WTC11 (cell line): ENCODE measurements at regions not wholly inside any gene's neighbourhood (a gene's known extent, or its start where the extent isn't known, plus 50 kb on each side); places are given as distances from the start of the nearest gene placed in this dataset.
A peak's percentile ranks its signal among the peaks of the same experiment; 100 is the strongest.

Experiments used
- ATAC-seq: fragments of 200-7000 bp; cut with Tn5 transposase; 2 replicates; pipeline ENCODE4 v1.10.0; 2021; ENCODE audit warnings: mild to moderate bottlenecking, moderate library complexity
- CTCF ChIA-PET: fragments of 300-600 bp; sonication (Branson Sonifier 250); formaldehyde crosslinking; loops from one replicate; lab custom pipeline; 2021; ENCODE audit warnings: antibody characterized with exemption; lab: Charles Lee
- POLR2A ChIA-PET: fragments of 350-600 bp; sonication (Branson Sonifier 250); formaldehyde crosslinking; loops from one replicate; lab custom pipeline; 2021; ENCODE audit warnings: antibody characterized with exemption; lab: Charles Lee
- DNase-seq: peaks from one replicate; pipeline ENCODE4 v3.0.0; 2021; ENCODE audit warnings: low spot score
- H3K27ac Mint-ChIP-seq: 2 replicates; pipeline ENCODE4 v1.8.0; 2021; ENCODE audit warnings: mixed read lengths
- H3K27me3 Mint-ChIP-seq: 2 replicates; pipeline ENCODE4 v1.8.0; 2021; ENCODE audit warnings: low read depth, mild to moderate bottlenecking, moderate library complexity, mixed read lengths
- H3K36me3 Mint-ChIP-seq: 2 replicates; pipeline ENCODE4 v1.8.0; 2021; ENCODE audit warnings: mixed read lengths
- H3K4me1 Mint-ChIP-seq: 2 replicates; pipeline ENCODE4 v1.8.0; 2022; ENCODE audit warnings: mixed read lengths
- H3K4me3 Mint-ChIP-seq: 2 replicates; pipeline ENCODE4 v1.8.0; 2021; ENCODE audit warnings: mild to moderate bottlenecking, moderate library complexity, mixed read lengths
- H3K9me3 Mint-ChIP-seq: 2 replicates; pipeline ENCODE4 v1.8.0; 2021; ENCODE audit warnings: mixed read lengths
- CREB1 ChIP-seq: sonication (generic); formaldehyde crosslinking; IDR thresholded peaks from 2 replicates; pipeline ENCODE4 v1.8.0; 2023; ENCODE audit warnings: mild to moderate bottlenecking, missing genetic modification reagents
- E2F1 ChIP-seq: sonication (generic); formaldehyde crosslinking; IDR thresholded peaks from 2 replicates; pipeline ENCODE4 v1.8.0; 2022; ENCODE audit warnings: mild to moderate bottlenecking, missing genetic modification reagents
- ELF4 ChIP-seq: sonication (generic); formaldehyde crosslinking; IDR thresholded peaks from 2 replicates; pipeline ENCODE4 v1.8.1; 2022; ENCODE audit warnings: low read depth, mild to moderate bottlenecking, moderate library complexity, missing genetic modification reagents
- GTF2I ChIP-seq: fragments of 250-450 bp; sonication (Bioruptor Pico); conservative IDR thresholded peaks from 2 replicates; pipeline ENCODE4 v1.4.0; 2021; ENCODE audit warnings: mild to moderate bottlenecking
- HMGA2 ChIP-seq: fragments of 250-450 bp; sonication (Bioruptor Pico); IDR thresholded peaks from 2 replicates; pipeline ENCODE4 v1.4.0; 2021; ENCODE audit warnings: mild to moderate bottlenecking, moderate library complexity
- JUN ChIP-seq: sonication (generic); formaldehyde crosslinking; IDR thresholded peaks from 2 replicates; pipeline ENCODE4 v1.8.0; 2023; ENCODE audit warnings: mild to moderate bottlenecking, missing genetic modification reagents
- MXD4 ChIP-seq: fragments of 250-450 bp; sonication (Bioruptor Pico); IDR thresholded peaks from 2 replicates; pipeline ENCODE4 v1.8.0; 2021; ENCODE audit warnings: mild to moderate bottlenecking, moderate library complexity, borderline replicate concordance
- MYBL2 ChIP-seq: sonication (generic); formaldehyde crosslinking; IDR thresholded peaks from 2 replicates; pipeline ENCODE4 v1.8.1; 2023; ENCODE audit warnings: mild to moderate bottlenecking, moderate library complexity, missing genetic modification reagents
- NFE2L1 ChIP-seq: sonication (generic); formaldehyde crosslinking; IDR thresholded peaks from 2 replicates; pipeline ENCODE4 v1.8.1; 2023; ENCODE audit warnings: missing genetic modification reagents
- NR2C2 ChIP-seq: sonication (generic); formaldehyde crosslinking; IDR thresholded peaks from 2 replicates; pipeline ENCODE4 v1.8.0; 2022; ENCODE audit warnings: mild to moderate bottlenecking, missing genetic modification reagents
- RORB ChIP-seq: fragments of 250-450 bp; sonication (Bioruptor Pico); IDR thresholded peaks from 2 replicates; pipeline ENCODE4 v1.9.0; 2021; ENCODE audit warnings: mild to moderate bottlenecking
- ZMAT4 ChIP-seq: fragments of 250-450 bp; sonication (Bioruptor Pico); IDR thresholded peaks from 2 replicates; pipeline ENCODE4 v1.9.0; 2021; ENCODE audit warnings: mild to moderate bottlenecking
- ZNF121 ChIP-seq: sonication (generic); formaldehyde crosslinking; IDR thresholded peaks from 2 replicates; pipeline ENCODE4 v1.8.0; 2023; ENCODE audit warnings: missing genetic modification reagents
- ZNF232 ChIP-seq: sonication (generic); formaldehyde crosslinking; IDR thresholded peaks from 2 replicates; pipeline ENCODE4 v1.8.0; 2022; ENCODE audit warnings: mild to moderate bottlenecking, missing genetic modification reagents
- ZNF317 ChIP-seq: sonication (generic); formaldehyde crosslinking; IDR thresholded peaks from 2 replicates; pipeline ENCODE4 v1.8.1; 2023; ENCODE audit warnings: low read depth, mild to moderate bottlenecking, moderate library complexity, missing genetic modification reagents, borderline replicate concordance
- ZNF423 ChIP-seq: fragments of 250-450 bp; sonication (Bioruptor Pico); IDR thresholded peaks from 2 replicates; pipeline ENCODE4 v2.1.2; 2022; ENCODE audit warnings: mild to moderate bottlenecking, moderate library complexity
- ZNF671 ChIP-seq: fragments of 250-450 bp; sonication (Bioruptor Pico); IDR thresholded peaks from 2 replicates; pipeline ENCODE4 v1.8.0; 2021; ENCODE audit warnings: mild to moderate bottlenecking
- TF ChIP-seq, protein P1 (sequence below): sonication (generic); formaldehyde crosslinking; IDR thresholded peaks from 2 replicates; pipeline ENCODE4 v1.8.0; 2023; ENCODE audit warnings: mild to moderate bottlenecking, missing genetic modification reagents
- TF ChIP-seq, protein P2 (sequence below): fragments of 250-450 bp; sonication (Bioruptor Pico); IDR thresholded peaks from 2 replicates; pipeline ENCODE4 v1.9.0; 2021; ENCODE audit warnings: mild to moderate bottlenecking
- TF ChIP-seq, protein P3 (sequence below): fragments of 250-450 bp; sonication (Bioruptor Pico); IDR thresholded peaks from 2 replicates; pipeline ENCODE4 v2.1.2; 2022; ENCODE audit warnings: mild to moderate bottlenecking, moderate library complexity
- TF ChIP-seq, protein P4 (sequence below): sonication (generic); formaldehyde crosslinking; IDR thresholded peaks from 2 replicates; pipeline ENCODE4 v1.8.1; 2022; ENCODE audit warnings: mild to moderate bottlenecking, moderate library complexity, missing genetic modification reagents

DNA sequence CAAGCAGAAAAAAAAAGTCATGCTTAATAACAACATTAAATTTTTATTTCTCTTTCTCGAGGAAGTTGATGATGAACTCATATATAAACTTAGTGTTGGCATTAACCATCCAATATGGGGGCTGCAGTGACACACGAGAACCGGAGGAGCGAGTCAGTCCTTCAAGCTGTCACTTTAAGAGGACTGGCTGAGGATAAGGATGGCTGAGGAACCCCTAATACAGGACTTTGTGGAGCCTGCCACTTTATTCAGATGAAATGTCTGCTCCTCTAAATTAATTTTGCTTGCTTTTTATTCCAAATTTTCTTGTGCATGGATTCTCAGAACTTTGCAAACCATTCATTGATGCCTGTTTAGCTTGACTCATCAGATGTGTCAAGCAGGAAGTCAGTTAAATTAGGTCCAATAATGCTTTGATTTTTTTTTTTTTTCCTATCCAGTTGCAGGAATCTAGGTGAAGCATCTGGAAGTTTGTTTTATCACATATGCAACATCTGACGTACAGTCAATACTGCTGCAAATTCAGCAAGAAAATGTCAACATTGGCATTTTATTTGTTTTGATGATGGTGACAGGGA is 144.2 kb upstream of the COL5A1 start (continued):
- TF ChIP-seq NFE2L1 (CRISPR knock-in tag) = no peak
- TF ChIP-seq ZNF232 (CRISPR knock-in tag) = no peak
- no peak for TF ChIP-seq ZNF423 (CRISPR knock-in tag)
- TF ChIP-seq ZNF121 (CRISPR knock-in tag) = no peak
- no peak for TF ChIP-seq ZNF671 (CRISPR knock-in tag)
- TF ChIP-seq NR2C2 (CRISPR knock-in tag) = no peak
- no peak for TF ChIP-seq GTF2I (CRISPR knock-in tag)
- TF ChIP-seq, protein P1, sequence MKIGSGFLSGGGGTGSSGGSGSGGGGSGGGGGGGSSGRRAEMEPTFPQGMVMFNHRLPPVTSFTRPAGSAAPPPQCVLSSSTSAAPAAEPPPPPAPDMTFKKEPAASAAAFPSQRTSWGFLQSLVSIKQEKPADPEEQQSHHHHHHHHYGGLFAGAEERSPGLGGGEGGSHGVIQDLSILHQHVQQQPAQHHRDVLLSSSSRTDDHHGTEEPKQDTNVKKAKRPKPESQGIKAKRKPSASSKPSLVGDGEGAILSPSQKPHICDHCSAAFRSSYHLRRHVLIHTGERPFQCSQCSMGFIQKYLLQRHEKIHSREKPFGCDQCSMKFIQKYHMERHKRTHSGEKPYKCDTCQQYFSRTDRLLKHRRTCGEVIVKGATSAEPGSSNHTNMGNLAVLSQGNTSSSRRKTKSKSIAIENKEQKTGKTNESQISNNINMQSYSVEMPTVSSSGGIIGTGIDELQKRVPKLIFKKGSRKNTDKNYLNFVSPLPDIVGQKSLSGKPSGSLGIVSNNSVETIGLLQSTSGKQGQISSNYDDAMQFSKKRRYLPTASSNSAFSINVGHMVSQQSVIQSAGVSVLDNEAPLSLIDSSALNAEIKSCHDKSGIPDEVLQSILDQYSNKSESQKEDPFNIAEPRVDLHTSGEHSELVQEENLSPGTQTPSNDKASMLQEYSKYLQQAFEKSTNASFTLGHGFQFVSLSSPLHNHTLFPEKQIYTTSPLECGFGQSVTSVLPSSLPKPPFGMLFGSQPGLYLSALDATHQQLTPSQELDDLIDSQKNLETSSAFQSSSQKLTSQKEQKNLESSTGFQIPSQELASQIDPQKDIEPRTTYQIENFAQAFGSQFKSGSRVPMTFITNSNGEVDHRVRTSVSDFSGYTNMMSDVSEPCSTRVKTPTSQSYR = no peak
- TF ChIP-seq ZMAT4 (CRISPR knock-in tag) = no peak

DNA sequence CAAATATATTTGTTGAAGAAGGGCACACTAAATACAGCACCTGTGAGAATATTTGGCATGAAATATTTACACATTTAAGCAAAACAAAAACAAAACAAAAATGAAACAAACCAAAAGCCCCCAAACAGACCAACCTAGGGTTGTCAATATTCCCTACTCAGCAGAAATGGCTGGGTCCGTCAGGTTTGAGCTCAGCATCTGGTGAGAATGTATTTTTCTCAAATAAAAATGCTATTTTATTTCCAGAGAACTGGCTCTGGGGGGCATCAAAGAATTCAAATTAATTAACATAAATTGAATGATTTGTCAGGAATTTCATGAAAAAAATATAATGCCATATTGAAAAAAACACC is 142.8 kb upstream of the COL5A1 start:
- Mint-ChIP-seq H3K36me3 (no peaks in the 10 kb centered on the region), H3K4me1 (no peaks in the 10 kb centered on the region; the same call in 1 of the 2 replicates), H3K9me3 (no peaks in the 10 kb centered on the region), H3K27me3 (peaks cover 18% of the 10 kb centered on the region), H3K27ac (no peak overlapping the region), H3K4me3 (no peak overlapping the region)
- no peak for TF ChIP-seq ZNF317 (CRISPR knock-in tag)
- TF ChIP-seq MYBL2 = no peak
- TF ChIP-seq, protein P2, sequence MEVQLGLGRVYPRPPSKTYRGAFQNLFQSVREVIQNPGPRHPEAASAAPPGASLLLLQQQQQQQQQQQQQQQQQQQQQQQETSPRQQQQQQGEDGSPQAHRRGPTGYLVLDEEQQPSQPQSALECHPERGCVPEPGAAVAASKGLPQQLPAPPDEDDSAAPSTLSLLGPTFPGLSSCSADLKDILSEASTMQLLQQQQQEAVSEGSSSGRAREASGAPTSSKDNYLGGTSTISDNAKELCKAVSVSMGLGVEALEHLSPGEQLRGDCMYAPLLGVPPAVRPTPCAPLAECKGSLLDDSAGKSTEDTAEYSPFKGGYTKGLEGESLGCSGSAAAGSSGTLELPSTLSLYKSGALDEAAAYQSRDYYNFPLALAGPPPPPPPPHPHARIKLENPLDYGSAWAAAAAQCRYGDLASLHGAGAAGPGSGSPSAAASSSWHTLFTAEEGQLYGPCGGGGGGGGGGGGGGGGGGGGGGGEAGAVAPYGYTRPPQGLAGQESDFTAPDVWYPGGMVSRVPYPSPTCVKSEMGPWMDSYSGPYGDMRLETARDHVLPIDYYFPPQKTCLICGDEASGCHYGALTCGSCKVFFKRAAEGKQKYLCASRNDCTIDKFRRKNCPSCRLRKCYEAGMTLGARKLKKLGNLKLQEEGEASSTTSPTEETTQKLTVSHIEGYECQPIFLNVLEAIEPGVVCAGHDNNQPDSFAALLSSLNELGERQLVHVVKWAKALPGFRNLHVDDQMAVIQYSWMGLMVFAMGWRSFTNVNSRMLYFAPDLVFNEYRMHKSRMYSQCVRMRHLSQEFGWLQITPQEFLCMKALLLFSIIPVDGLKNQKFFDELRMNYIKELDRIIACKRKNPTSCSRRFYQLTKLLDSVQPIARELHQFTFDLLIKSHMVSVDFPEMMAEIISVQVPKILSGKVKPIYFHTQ (CRISPR knock-in tag) = no peak
- TF ChIP-seq JUN (CRISPR knock-in tag) = no peak
- no peak for TF ChIP-seq ELF4 (CRISPR knock-in tag)
- ChIA-PET POLR2A (no interaction called here), CTCF (no interaction called here)
- ATAC-seq (no peak), DNase-seq (no peak)

DNA sequence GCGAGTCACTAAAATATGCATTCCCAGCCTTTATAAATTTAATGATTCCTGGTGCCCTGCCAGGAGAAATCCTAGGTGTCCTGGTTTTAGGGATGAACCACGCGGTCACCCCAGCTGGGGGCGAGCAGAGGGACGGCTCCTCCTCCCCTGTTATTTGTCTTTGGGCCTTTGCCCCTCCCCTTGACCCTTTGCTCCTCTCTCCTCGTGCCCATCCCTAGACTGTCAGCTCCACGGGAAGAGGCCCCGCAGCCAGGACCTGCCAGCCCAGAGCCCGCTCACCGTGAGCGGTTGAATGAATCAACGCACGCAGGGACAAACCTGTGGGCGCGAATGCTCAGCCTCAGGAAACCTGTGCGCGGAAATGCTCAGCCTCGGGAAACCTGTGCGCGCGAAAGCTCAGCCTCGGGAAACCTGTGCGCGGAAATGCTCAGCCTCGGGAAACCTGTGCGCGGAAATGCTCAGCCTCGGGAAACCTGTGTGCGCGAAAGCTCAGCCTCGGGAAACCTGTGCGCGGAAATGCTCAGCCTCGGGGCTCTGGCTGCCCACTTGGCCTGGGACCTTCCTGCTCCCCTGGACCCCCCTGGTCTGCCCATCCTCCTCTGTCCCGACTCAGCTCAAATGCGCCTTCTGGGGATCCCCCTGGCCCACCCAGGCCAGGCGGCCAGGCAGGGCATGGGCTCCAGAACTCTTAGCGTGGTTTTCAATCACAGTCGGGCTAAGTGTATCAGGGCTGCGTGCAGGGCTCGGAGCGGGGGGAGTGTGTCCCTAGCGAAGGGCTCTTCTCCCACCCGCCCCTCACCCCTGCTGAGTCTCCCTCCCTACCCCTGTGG is 140.5 kb upstream of the COL5A1 start:
- POLR2A ChIA-PET = no interaction called here
- CTCF ChIA-PET = interaction anchor here (0.7 to 3.0 kb wide), 5 partner anchors 9 to 277 kb away, joined by 3 to 12 read pairs (median 4); no protein-coding TSS in a partner anchor
- no peak for ATAC-seq
- H3K27ac Mint-ChIP-seq = no peak overlapping the region
- no peak for DNase-seq
- no peaks in the 10 kb centered on the region for H3K9me3 Mint-ChIP-seq
- TF ChIP-seq MXD4 (CRISPR knock-in tag) (no peak), HMGA2 (no peak), RORB (no peak), CREB1 (no peak), E2F1 (CRISPR knock-in tag) (no peak)
- TF ChIP-seq, protein P3, sequence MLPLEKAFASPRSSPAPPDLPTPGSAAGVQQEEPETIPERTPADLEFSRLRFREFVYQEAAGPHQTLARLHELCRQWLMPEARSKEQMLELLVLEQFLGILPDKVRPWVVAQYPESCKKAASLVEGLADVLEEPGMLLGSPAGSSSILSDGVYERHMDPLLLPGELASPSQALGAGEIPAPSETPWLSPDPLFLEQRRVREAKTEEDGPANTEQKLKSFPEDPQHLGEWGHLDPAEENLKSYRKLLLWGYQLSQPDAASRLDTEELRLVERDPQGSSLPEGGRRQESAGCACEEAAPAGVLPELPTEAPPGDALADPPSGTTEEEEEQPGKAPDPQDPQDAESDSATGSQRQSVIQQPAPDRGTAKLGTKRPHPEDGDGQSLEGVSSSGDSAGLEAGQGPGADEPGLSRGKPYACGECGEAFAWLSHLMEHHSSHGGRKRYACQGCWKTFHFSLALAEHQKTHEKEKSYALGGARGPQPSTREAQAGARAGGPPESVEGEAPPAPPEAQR (CRISPR knock-in tag) = no peak
- TF ChIP-seq, protein P4, sequence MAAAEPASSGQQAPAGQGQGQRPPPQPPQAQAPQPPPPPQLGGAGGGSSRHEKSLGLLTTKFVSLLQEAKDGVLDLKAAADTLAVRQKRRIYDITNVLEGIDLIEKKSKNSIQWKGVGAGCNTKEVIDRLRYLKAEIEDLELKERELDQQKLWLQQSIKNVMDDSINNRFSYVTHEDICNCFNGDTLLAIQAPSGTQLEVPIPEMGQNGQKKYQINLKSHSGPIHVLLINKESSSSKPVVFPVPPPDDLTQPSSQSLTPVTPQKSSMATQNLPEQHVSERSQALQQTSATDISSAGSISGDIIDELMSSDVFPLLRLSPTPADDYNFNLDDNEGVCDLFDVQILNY (CRISPR knock-in tag) = no peak
- TF ChIP-seq, all 79 proteins: peak for 0
- Mint-ChIP-seq H3K27me3 (peaks cover 18% of the 10 kb centered on the region), H3K36me3 (no peaks in the 10 kb centered on the region), H3K4me3 (peak overlapping the region; percentile 56), H3K4me1 (no peaks in the 10 kb centered on the region; the same call in 1 of the 2 replicates)
